GM06990 (cell line): ENCODE measurements at regions not wholly inside any gene's neighbourhood (a gene's known extent, or its start where the extent isn't known, plus 50 kb on each side); places are given as distances from the start of the nearest gene placed in this dataset.
"Not testable (repeated sequence)": the region's sequence is repeated elsewhere in the genome, so short reads cannot be mapped to it uniquely, and the experiment has no call there.

Experiments used
- DNase-seq: peaks from one replicate; pipeline ENCODE4 v3.0.0-alpha.2; 2011; ENCODE audit not compliant: insufficient read length; ENCODE audit errors: extremely low read depth
- H3K27me3 ChIP-seq: replicated peaks from 2 replicates; pipeline ENCODE4 v1.6.0; 2011; ENCODE audit warnings: low read length; ENCODE audit not compliant: control insufficient read depth, insufficient read depth
- H3K36me3 ChIP-seq: 2 replicates; pipeline ENCODE4 v1.5.1; 2011; ENCODE audit warnings: low read length; ENCODE audit not compliant: control insufficient read depth, insufficient read depth
- H3K4me3 ChIP-seq: replicated peaks from 2 replicates; pipeline ENCODE4 v1.5.1; 2011; ENCODE audit warnings: low read depth, mild to moderate bottlenecking, control low read depth, low read length
- TF ChIP-seq, protein P1 (sequence below): IDR thresholded peaks from 2 replicates; pipeline ENCODE4 v1.5.1; 2011; ENCODE audit warnings: low read length, control low read depth, mild to moderate bottlenecking, inconsistent platforms; ENCODE audit not compliant: insufficient read depth, poor library complexity, severe bottlenecking

DNA sequence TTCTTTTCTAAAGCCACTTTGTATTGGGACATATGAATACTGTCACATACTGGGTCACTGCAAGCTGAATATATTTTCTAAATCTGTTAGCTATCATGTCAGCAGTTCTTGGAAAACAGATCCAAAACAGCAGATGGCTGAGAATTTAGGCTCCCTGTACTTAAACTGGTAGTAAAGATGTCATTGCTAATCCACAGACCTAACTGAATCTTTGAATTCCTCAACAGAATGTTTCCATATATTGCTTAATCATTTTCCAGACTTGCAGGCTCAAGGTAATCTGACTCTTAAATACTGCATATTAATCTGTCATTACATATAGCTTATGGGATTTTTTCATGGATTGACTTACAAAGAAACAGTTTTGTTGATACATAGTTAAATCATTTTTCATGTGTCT, 639.0 kb upstream of the KLHL1 start:
- no peak for DNase-seq
- Histone ChIP-seq H3K27me3 (no peaks in the 10 kb centered on the region), H3K36me3 (no peaks in the 10 kb centered on the region), H3K4me3 (no peak overlapping the region)
- TF ChIP-seq, protein P1, sequence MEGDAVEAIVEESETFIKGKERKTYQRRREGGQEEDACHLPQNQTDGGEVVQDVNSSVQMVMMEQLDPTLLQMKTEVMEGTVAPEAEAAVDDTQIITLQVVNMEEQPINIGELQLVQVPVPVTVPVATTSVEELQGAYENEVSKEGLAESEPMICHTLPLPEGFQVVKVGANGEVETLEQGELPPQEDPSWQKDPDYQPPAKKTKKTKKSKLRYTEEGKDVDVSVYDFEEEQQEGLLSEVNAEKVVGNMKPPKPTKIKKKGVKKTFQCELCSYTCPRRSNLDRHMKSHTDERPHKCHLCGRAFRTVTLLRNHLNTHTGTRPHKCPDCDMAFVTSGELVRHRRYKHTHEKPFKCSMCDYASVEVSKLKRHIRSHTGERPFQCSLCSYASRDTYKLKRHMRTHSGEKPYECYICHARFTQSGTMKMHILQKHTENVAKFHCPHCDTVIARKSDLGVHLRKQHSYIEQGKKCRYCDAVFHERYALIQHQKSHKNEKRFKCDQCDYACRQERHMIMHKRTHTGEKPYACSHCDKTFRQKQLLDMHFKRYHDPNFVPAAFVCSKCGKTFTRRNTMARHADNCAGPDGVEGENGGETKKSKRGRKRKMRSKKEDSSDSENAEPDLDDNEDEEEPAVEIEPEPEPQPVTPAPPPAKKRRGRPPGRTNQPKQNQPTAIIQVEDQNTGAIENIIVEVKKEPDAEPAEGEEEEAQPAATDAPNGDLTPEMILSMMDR = no peak

DNA sequence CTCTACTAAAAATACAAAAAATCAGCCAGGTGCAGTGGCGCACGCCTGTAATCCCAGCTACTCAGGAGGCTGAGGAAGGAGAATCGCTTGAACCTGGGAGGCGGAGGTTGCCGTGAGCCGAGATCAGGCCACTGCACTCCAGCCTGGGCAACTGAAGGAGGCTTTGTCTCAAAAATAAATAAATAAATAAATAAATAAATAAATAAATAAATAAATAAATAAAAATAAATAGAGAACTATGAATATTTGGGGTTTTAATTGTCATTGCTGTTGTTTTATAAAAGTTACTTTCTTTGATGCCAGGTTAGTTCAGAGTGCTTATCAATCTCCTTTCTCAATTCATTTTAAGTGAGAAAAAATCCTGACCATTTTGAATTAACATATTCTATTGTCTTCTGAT, 638.2 kb upstream of the KLHL1 start:
- H3K27me3 ChIP-seq, DNase-seq, H3K4me3 ChIP-seq, H3K36me3 ChIP-seq: not testable (repeated sequence)

DNA sequence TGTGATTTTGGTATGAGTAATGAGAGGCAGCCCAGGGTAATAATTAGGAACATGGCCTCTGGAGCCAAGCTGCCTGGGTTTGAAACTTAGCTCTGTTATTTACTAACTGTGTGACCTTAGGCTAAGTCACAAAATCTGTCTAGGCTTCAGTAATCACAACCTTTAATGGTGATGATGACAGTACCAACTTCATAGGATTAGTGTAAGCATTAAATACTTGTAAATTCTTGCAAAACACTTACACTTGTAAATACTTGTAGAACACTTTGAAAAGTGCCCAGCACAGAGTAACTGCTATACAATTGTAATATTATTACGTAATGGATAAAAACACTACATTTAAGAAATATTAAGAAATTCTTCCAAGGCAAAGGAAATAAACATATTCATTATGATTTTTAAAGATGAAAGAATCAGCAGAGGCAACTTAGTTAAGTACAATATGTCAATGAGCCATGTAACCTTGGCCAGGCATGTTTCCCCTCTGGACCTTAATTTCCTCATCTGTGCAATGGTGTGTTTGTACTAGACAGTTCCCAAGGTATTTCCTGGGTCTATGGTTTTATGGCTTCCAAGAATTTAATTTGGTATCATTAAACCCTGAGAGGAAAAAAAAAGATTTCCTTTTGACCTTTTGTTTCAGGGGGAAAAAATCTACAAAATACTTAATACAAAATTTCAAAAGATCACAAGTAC, 628.5 kb upstream of the KLHL1 start:
- H3K4me3 ChIP-seq = no peak overlapping the region
- no peaks in the 10 kb centered on the region for H3K27me3 ChIP-seq
- DNase-seq = no peak
- H3K36me3 ChIP-seq = no peaks in the 10 kb centered on the region
- TF ChIP-seq, protein P1 = no peak

DNA sequence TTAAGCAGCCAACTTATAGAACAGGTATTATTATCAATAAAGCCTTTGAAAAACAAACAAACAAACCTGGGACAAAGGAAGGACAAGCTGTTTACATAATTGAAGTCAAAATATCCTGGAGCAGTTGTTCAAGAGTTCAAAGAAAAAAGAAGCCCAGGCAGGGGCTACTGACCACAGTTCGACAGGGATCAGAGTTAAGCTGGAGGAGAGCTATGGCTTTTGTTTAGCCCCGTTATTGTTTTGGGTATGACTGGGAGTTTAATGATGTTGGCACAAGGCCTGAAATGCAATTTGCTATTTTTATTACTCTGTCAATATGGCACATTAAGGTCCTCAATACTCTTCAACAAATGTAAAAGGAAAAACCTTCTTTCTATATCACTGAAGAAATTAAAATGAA, 624.4 kb upstream of the KLHL1 start:
- Histone ChIP-seq H3K36me3 (no peaks in the 10 kb centered on the region), H3K27me3 (no peaks in the 10 kb centered on the region), H3K4me3 (no peak overlapping the region)
- DNase-seq = no peak
- TF ChIP-seq, protein P1 = no peak

DNA sequence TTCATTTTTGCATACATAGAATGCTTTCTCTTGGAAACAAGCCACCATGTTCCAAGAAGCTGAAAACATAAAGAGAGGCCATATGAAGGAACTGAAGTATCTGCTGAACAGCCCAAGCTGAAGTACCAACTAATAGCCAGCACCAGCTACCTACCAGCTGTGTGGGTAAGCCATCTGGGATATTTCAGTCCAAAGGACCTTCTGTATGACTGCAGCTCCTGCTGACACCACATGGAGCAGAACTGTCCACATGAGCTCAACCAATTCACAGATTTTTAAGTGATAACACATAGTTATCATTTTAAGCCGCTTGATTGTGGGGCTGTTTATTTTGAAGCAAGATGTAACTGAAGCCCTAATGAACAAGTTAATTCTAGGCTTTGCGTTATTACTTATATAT, 621.1 kb upstream of the KLHL1 start:
- H3K4me3 ChIP-seq = no peak overlapping the region
- no peak for DNase-seq
- TF ChIP-seq, protein P1 = no peak

DNA sequence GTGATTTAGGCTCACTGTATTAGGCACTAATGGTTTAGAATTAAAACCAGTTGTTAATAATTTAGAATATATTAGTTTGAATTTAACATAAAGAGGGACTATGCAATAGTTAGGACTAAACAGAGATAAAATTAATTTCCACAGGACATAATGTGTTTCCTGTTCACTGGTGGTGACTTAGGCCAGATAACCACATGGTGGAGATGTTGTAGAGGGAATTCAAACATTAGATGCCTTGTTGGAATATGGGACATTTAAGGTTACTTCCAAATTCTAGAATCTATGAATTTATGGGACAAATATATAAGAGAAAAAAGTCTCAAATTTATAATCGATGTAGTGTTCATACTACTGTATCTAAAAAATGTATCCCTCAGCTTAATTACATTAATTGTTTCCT, 615.5 kb upstream of the KLHL1 start:
- H3K36me3 ChIP-seq = no peaks in the 10 kb centered on the region
- TF ChIP-seq, protein P1 = no peak
- no peak for DNase-seq
- H3K27me3 ChIP-seq = no peaks in the 10 kb centered on the region
- H3K4me3 ChIP-seq = no peak overlapping the region

More for the DNA sequence above, 621.1 kb upstream of the KLHL1 start:
- Histone ChIP-seq H3K27me3 (no peaks in the 10 kb centered on the region), H3K36me3 (no peaks in the 10 kb centered on the region)
